ENCODE measurements at regions not wholly inside any gene's neighbourhood (a gene's known extent, or its start where the extent isn't known, plus 50 kb on each side); places are given as distances from the start of the nearest gene placed in this dataset.
"Not testable (repeated sequence)": the region's sequence is repeated elsewhere in the genome, so short reads cannot be mapped to it uniquely, and the experiment has no call there.

- not testable (repeated sequence) for H3K4me1 ChIP-seq (ENCODE audit: control insufficient read depth, insufficient read depth, low read length, poor library complexity, severe bottlenecking); H3K36me3 ChIP-seq (ENCODE audit: control insufficient read depth, insufficient read depth, low read length); H3K4me3 ChIP-seq (ENCODE audit: extremely low read depth, insufficient read depth, low read length, poor library complexity, severe bottlenecking); H3K27ac ChIP-seq (ENCODE audit: low read depth, low read length, severe bottlenecking); H3K9me3 ChIP-seq (ENCODE audit: control insufficient read depth, low read length)
- WGBS, 2 experiments (ENCODE audit: insufficient coverage in 2 of 2): no CpG with 5 or more reads among the region's 12 CpGs
Measured at GRCh38 chr14:105641951-105642350, 115.6 kb downstream of the TMEM121 start.

GRCh38 chr14:105642486-105642885 lies 116.1 kb downstream of the TMEM121 start:
- not testable (repeated sequence) for H3K4me3 ChIP-seq (ENCODE audit: extremely low read depth, insufficient read depth, low read length, poor library complexity, severe bottlenecking); H3K9me3 ChIP-seq (ENCODE audit: control insufficient read depth, low read length); H3K36me3 ChIP-seq (ENCODE audit: control insufficient read depth, insufficient read depth, low read length); H3K27ac ChIP-seq (ENCODE audit: low read depth, low read length, severe bottlenecking); H3K4me1 ChIP-seq (ENCODE audit: control insufficient read depth, insufficient read depth, low read length, poor library complexity, severe bottlenecking)
- WGBS, 2 experiments (ENCODE audit: insufficient coverage in 2 of 2): 80 to 92% methylated on average over 3 to 8 of the region's 19 CpGs

- H3K27ac ChIP-seq (ENCODE audit: low read depth, low read length, severe bottlenecking); H3K4me1 ChIP-seq (ENCODE audit: control insufficient read depth, insufficient read depth, low read length, poor library complexity, severe bottlenecking); H3K4me3 ChIP-seq (ENCODE audit: extremely low read depth, insufficient read depth, low read length, poor library complexity, severe bottlenecking); H3K36me3 ChIP-seq (ENCODE audit: control insufficient read depth, insufficient read depth, low read length); H3K9me3 ChIP-seq (ENCODE audit: control insufficient read depth, low read length): not testable (repeated sequence)
- 73 to 81% methylated on average over 21 to 23 of the region's 30 CpGs for WGBS, 2 experiments (ENCODE audit: insufficient coverage in 2 of 2)
Measured at GRCh38 chr14:105643406-105644052, 117.1 kb downstream of the TMEM121 start.

- not testable (repeated sequence) for H3K27ac ChIP-seq (ENCODE audit: low read depth, low read length, severe bottlenecking); H3K4me1 ChIP-seq (ENCODE audit: control insufficient read depth, insufficient read depth, low read length, poor library complexity, severe bottlenecking); H3K4me3 ChIP-seq (ENCODE audit: extremely low read depth, insufficient read depth, low read length, poor library complexity, severe bottlenecking); H3K36me3 ChIP-seq (ENCODE audit: control insufficient read depth, insufficient read depth, low read length)
- WGBS, 2 experiments (ENCODE audit: insufficient coverage in 2 of 2): 79 to 88% methylated on average over 5 to 8 of the region's 11 CpGs
- H3K9me3 ChIP-seq (ENCODE audit: control insufficient read depth, low read length): peaks cover 11% of the 10 kb centered on the region
Measured at GRCh38 chr14:105644053-105644435, 117.7 kb downstream of the TMEM121 start.

DNA sequence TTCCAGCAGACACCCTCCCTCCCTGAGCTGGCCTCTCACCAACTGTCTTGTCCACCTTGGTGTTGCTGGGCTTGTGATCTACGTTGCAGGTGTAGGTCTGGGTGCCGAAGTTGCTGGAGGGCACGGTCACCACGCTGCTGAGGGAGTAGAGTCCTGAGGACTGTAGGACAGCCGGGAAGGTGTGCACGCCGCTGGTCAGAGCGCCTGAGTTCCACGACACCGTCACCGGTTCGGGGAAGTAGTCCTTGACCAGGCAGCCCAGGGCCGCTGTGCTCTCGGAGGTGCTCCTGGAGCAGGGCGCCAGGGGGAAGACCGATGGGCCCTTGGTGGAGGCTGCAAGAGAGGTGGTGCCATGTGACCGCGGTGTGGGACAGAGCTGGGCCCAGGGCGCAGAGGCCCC lies 118.1 kb downstream of the TMEM121 start:
- H3K4me1 ChIP-seq (ENCODE audit: control insufficient read depth, insufficient read depth, low read length, poor library complexity, severe bottlenecking); H3K27ac ChIP-seq (ENCODE audit: low read depth, low read length, severe bottlenecking); H3K4me3 ChIP-seq (ENCODE audit: extremely low read depth, insufficient read depth, low read length, poor library complexity, severe bottlenecking); H3K36me3 ChIP-seq (ENCODE audit: control insufficient read depth, insufficient read depth, low read length): not testable (repeated sequence)
- peaks cover 15% of the 10 kb centered on the region for H3K9me3 ChIP-seq (ENCODE audit: control insufficient read depth, low read length)
- 76 to 78% methylated on average over 12 of the region's 19 CpGs for WGBS, 2 experiments (ENCODE audit: insufficient coverage in 2 of 2)

- H3K4me1 ChIP-seq (ENCODE audit: control insufficient read depth, insufficient read depth, low read length, poor library complexity, severe bottlenecking); H3K4me3 ChIP-seq (ENCODE audit: extremely low read depth, insufficient read depth, low read length, poor library complexity, severe bottlenecking); H3K36me3 ChIP-seq (ENCODE audit: control insufficient read depth, insufficient read depth, low read length); H3K27ac ChIP-seq (ENCODE audit: low read depth, low read length, severe bottlenecking): not testable (repeated sequence)
- peaks cover 16% of the 10 kb centered on the region for H3K9me3 ChIP-seq (ENCODE audit: control insufficient read depth, low read length)
- WGBS, 2 experiments (ENCODE audit: insufficient coverage in 2 of 2): no CpG with 5 or more reads among the region's 14 CpGs
Measured at GRCh38 chr14:105644891-105645290, 118.5 kb downstream of the TMEM121 start.

DNA sequence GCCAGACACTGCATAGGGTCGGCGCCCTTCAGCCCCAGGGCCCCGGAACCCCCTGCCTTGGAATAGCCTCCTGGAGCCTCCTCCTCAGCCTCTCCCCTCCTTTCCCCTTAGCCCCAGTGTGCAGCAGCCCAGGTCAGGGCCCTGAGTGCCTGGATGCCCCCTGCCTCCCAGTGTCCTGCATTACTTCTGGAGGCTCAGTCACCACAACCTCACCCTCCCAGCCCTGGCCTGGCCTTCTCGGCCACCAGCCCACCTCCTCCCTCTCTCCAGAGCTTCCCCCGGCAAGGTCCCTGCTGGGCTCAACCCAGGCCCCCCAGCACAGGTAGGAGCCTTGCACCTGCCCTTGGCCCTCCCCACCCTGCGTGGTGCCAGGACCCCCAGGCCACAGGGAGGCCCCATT lies 119.0 kb downstream of the TMEM121 start:
- peaks cover 19% of the 10 kb centered on the region for H3K9me3 ChIP-seq (ENCODE audit: control insufficient read depth, low read length)
- H3K4me3 ChIP-seq (ENCODE audit: extremely low read depth, insufficient read depth, low read length, poor library complexity, severe bottlenecking); H3K4me1 ChIP-seq (ENCODE audit: control insufficient read depth, insufficient read depth, low read length, poor library complexity, severe bottlenecking); H3K36me3 ChIP-seq (ENCODE audit: control insufficient read depth, insufficient read depth, low read length); H3K27ac ChIP-seq (ENCODE audit: low read depth, low read length, severe bottlenecking): not testable (repeated sequence)
- no CpG with 5 or more reads among the region's 6 CpGs for WGBS, 2 experiments (ENCODE audit: insufficient coverage in 2 of 2)

DNA sequence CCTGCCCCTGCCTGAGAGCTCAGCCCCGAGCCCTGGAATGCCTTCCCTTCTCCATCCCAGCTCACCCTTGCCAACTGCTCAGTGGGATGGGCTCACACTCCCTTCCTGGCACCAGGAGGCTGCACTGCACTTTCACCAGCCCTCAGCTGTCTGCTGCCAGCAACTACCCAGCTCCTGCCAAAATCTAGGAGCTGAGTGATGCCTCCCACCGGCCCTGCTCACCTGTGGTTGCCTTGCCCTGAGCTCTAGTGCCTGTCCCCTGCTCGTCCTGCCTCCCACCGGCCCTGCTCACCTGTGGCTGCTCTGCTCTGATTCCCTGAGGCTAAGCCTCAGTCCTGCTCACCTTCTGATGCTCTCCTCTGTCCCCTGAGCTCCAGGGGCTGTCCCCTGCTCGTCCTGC lies 119.8 kb downstream of the TMEM121 start:
- no peaks in the 10 kb centered on the region for H3K4me1 ChIP-seq (ENCODE audit: control insufficient read depth, insufficient read depth, low read length, poor library complexity, severe bottlenecking)
- 28 to 33% methylated on average over 5 of the region's 5 CpGs for WGBS, 2 experiments (ENCODE audit: insufficient coverage in 2 of 2)
- no peaks in the 10 kb centered on the region for H3K36me3 ChIP-seq (ENCODE audit: control insufficient read depth, insufficient read depth, low read length)
- peaks cover 22% of the 10 kb centered on the region for H3K9me3 ChIP-seq (ENCODE audit: control insufficient read depth, low read length)
- no peak overlapping the region for H3K4me3 ChIP-seq (ENCODE audit: extremely low read depth, insufficient read depth, low read length, poor library complexity, severe bottlenecking)
- no peak overlapping the region for H3K27ac ChIP-seq (ENCODE audit: low read depth, low read length, severe bottlenecking)

DNA sequence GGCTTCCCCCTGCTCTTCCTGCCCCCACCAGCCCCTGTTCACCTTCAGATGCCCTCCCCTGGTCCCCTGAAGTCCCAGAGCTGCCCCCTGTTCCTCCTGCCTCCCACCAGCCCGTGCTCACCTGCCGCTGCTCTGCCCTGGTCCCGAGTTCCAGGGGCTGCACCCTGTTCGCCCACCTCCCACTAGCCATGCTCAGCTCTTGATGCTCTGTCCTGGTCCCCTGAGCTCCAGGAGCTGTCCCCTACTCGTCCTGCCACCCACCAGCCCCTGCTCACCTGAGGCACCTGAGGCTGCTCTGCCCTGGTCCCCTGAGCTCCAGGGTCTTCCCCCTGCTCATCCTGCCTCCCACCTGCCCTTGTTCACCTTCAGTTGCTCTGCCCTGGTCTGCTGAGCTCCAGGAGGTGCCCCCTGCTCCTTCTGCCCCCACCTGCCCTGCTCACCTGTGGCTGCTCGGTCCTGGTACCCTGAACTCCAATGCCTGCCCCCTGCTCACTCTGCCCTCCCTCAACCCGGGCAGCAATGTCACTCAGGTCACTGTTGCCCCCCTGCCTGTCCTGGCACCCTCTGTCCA lies 120.4 kb downstream of the TMEM121 start:
- H3K36me3 ChIP-seq (ENCODE audit: control insufficient read depth, insufficient read depth, low read length); H3K4me3 ChIP-seq (ENCODE audit: extremely low read depth, insufficient read depth, low read length, poor library complexity, severe bottlenecking); H3K27ac ChIP-seq (ENCODE audit: low read depth, low read length, severe bottlenecking); H3K4me1 ChIP-seq (ENCODE audit: control insufficient read depth, insufficient read depth, low read length, poor library complexity, severe bottlenecking): not testable (repeated sequence)
- 42 to 44% methylated on average over 6 to 7 of the region's 7 CpGs for WGBS, 2 experiments (ENCODE audit: insufficient coverage in 2 of 2)
- peaks cover 22% of the 10 kb centered on the region for H3K9me3 ChIP-seq (ENCODE audit: control insufficient read depth, low read length)

DNA sequence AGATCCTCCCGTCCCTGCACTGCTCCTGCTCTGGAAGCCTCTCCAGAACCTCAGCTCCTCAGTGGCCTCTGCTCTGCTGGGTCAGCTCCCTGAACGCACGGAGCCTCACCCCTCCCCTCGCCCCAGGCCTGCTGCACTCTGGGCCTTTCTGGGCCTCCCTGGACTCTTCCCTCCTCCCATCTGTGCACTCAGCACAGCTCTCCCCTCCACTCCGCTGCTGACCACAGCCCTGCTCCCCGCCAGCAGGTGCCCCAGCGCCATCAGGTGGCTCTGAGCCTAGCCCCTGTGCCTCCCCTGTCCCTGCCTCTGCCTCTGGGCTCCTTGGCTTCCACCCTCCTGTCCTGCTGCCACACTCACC lies 121.0 kb downstream of the TMEM121 start:
- WGBS, 2 experiments (ENCODE audit: insufficient coverage in 2 of 2): 65 to 75% methylated on average over 5 to 6 of the region's 7 CpGs
- H3K4me1 ChIP-seq (ENCODE audit: control insufficient read depth, insufficient read depth, low read length, poor library complexity, severe bottlenecking); H3K36me3 ChIP-seq (ENCODE audit: control insufficient read depth, insufficient read depth, low read length); H3K4me3 ChIP-seq (ENCODE audit: extremely low read depth, insufficient read depth, low read length, poor library complexity, severe bottlenecking); H3K27ac ChIP-seq (ENCODE audit: low read depth, low read length, severe bottlenecking): not testable (repeated sequence)
- peaks cover 22% of the 10 kb centered on the region for H3K9me3 ChIP-seq (ENCODE audit: control insufficient read depth, low read length)

GRCh38 chr14:105647784-105648608 lies 121.6 kb downstream of the TMEM121 start:
- no peak overlapping the region for H3K4me3 ChIP-seq (ENCODE audit: extremely low read depth, insufficient read depth, low read length, poor library complexity, severe bottlenecking)
- H3K4me1 ChIP-seq (ENCODE audit: control insufficient read depth, insufficient read depth, low read length, poor library complexity, severe bottlenecking): no peaks in the 10 kb centered on the region
- H3K36me3 ChIP-seq (ENCODE audit: control insufficient read depth, insufficient read depth, low read length): no peaks in the 10 kb centered on the region
- H3K27ac ChIP-seq (ENCODE audit: low read depth, low read length, severe bottlenecking): no peak overlapping the region
- H3K9me3 ChIP-seq (ENCODE audit: control insufficient read depth, low read length): peaks cover 22% of the 10 kb centered on the region
- WGBS, 2 experiments (ENCODE audit: insufficient coverage in 2 of 2): 79% methylated on average over 22 to 28 of the region's 30 CpGs
